Calu3 (cell line): ENCODE measurements at regions not wholly inside any gene's neighbourhood (a gene's known extent, or its start where the extent isn't known, plus 50 kb on each side); places are given as distances from the start of the nearest gene placed in this dataset.

Experiments
- BruUV-seq: library from RNA; stranded (reverse); fragments of 400-500 nt; replicated peaks from 2 replicates; lab custom pipeline; 2021; lab: Mats Ljungman, UMichigan
- CTCF ChIA-PET: fragments of 300-600 bp; sonication (Branson Sonifier 250); formaldehyde crosslinking; loops from one replicate; lab custom pipeline; 2022; ENCODE audit warnings: antibody characterized with exemption; lab: Charles Lee
- DNase-seq: peaks from one replicate; pipeline ENCODE4 v3.0.0; 2022
- H3K27ac Mint-ChIP-seq: one replicate; pipeline ENCODE4 v1.8.0; 2022; ENCODE audit warnings: mixed read lengths; ENCODE audit not compliant: unreplicated experiment
- H3K27me3 Mint-ChIP-seq: one replicate; pipeline ENCODE4 v1.8.0; 2022; ENCODE audit warnings: mixed read lengths; ENCODE audit not compliant: unreplicated experiment
- H3K36me3 Mint-ChIP-seq: one replicate; pipeline ENCODE4 v1.8.0; 2022; ENCODE audit warnings: mild to moderate bottlenecking, moderate library complexity, mixed read lengths; ENCODE audit not compliant: insufficient read depth, unreplicated experiment
- H3K4me1 Mint-ChIP-seq: one replicate; pipeline ENCODE4 v1.8.0; 2022; ENCODE audit warnings: mild to moderate bottlenecking, low read depth, mixed read lengths; ENCODE audit not compliant: unreplicated experiment
- H3K4me3 Mint-ChIP-seq: one replicate; pipeline ENCODE4 v1.8.0; 2022; ENCODE audit warnings: mild to moderate bottlenecking, low read depth, moderate library complexity, mixed read lengths; ENCODE audit not compliant: unreplicated experiment
- H3K9me3 Mint-ChIP-seq: one replicate; pipeline ENCODE4 v1.8.0; 2022; ENCODE audit warnings: low read depth, mixed read lengths; ENCODE audit not compliant: unreplicated experiment
- CTCF ChIP-seq: fragments of 200-600 bp; IDR thresholded peaks from one replicate; pipeline ENCODE4 v1.8.0; 2022; ENCODE audit warnings: antibody characterized with exemption; ENCODE audit not compliant: unreplicated experiment
- intact Hi-C: fragments of 100-400 bp; cut with micrococcal nuclease; formaldehyde crosslinking; loops from one replicate; pipeline ENCODE4 v1.10.0; 2022; ENCODE audit not compliant: unreplicated experiment

DNA sequence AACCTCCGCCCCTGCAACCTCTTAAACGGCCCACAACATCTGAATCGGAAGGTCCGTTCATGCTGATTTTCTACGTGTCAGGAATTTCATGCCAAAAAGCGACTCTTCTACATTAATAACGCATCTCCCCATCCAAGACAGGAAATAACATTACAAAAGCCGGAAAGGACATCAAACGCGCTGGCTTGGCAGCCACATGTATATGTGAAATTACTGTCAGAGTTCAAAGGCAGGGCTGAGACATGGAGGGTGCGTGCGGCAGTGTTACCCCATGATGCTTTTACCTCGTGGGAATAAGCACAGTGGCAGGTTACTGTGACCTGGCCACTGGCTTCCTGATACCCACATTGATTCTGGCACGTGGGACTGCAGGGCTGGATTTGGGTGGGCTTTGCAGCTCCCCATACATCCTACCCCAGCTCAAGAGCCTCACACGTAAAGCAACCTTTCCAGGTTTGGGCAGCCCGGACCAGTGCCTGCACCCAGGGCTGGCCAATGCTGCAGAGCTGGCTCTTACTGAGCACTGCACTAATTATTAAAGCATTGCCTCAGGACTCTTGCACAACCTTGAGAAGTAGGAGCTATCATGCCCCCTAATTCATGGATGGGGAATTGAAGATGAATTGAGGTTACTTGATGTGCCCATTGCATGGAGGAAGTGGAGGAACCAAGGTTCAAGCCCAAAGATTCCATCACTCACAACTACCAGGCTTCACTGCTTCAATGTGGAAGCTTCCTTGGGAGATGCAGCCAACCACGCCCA is 120.6 kb upstream of the FOXF1 start:
- no peak overlapping the region for H3K27ac Mint-ChIP-seq
- no peak overlapping the region for H3K4me3 Mint-ChIP-seq
- no peak for TF ChIP-seq CTCF
- DNase-seq: no peak
- CTCF ChIA-PET: interaction anchor here (0.6 kb wide), 1 partner anchor 1061 kb away, joined by 3 read pairs; no protein-coding TSS in a partner anchor
- H3K36me3 Mint-ChIP-seq: no peaks in the 10 kb centered on the region
- no peaks in the 10 kb centered on the region for H3K4me1 Mint-ChIP-seq
- peaks cover 49% of the 10 kb centered on the region for H3K27me3 Mint-ChIP-seq
- no peaks in the 10 kb centered on the region for H3K9me3 Mint-ChIP-seq
- BruUV-seq: no TSS peak
- intact Hi-C loops: no loop called here

DNA sequence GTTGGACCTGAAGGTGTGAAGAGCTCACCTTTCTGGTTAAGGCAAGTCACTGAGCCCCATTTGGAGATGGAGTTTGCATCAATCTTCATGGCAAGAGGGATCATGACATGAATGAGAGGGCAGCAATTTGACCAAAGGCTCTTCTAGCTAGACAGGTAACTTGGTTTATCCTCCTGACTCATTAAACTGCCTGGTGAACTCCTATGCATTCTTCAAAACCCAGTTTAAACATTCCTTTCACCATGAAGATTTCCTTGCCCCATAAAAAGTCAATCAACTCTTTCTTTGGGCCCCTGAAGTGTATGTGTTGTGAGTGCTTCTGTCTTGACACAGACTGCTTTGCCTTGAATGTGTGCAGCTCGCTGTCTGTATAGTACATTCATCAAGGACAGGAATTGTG is 120.0 kb upstream of the FOXF1 start:
- no TSS peak for BruUV-seq
- Mint-ChIP-seq H3K27ac (no peak overlapping the region), H3K36me3 (no peaks in the 10 kb centered on the region), H3K27me3 (peaks cover 47% of the 10 kb centered on the region), H3K4me3 (no peak overlapping the region), H3K9me3 (no peaks in the 10 kb centered on the region), H3K4me1 (no peaks in the 10 kb centered on the region)
- no peak for DNase-seq
- intact Hi-C loops: no loop called here
- CTCF ChIA-PET: interaction anchor here (0.6 kb wide), 1 partner anchor 1061 kb away, joined by 3 read pairs; no protein-coding TSS in a partner anchor
- no peak for TF ChIP-seq CTCF

DNA sequence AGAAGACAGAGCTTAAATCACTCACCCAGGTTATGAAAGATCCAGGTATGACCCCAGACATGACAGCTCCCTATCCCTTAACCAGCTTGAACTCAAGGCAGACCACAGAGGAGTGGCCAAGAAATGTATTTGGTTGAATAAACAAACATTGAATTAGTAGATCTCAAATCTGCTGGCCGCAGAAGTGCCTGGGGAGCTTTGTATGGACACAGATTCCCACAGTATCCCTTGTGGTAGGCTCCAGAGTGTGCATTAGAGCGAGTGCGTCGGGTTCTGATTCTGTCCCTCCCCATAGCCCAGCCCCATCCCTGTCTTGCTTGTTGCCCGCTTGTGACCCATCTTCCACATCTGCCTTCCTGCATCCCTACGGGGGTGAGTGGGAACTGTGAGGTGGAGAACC is 118.8 kb upstream of the FOXF1 start:
- H3K36me3 Mint-ChIP-seq: no peaks in the 10 kb centered on the region
- DNase-seq: no peak
- H3K9me3 Mint-ChIP-seq: no peaks in the 10 kb centered on the region
- no TSS peak for BruUV-seq
- CTCF ChIA-PET: interaction anchor here (0.6 to 0.9 kb wide), 3 partner anchors 8 to 262 kb away, joined by 3 to 7 read pairs (median 6); no protein-coding TSS in a partner anchor
- H3K4me1 Mint-ChIP-seq: no peaks in the 10 kb centered on the region
- H3K4me3 Mint-ChIP-seq: no peak overlapping the region
- intact Hi-C loops: no loop called here
- no peak overlapping the region for H3K27ac Mint-ChIP-seq
- TF ChIP-seq CTCF: no peak
- H3K27me3 Mint-ChIP-seq: peaks cover 47% of the 10 kb centered on the region

DNA sequence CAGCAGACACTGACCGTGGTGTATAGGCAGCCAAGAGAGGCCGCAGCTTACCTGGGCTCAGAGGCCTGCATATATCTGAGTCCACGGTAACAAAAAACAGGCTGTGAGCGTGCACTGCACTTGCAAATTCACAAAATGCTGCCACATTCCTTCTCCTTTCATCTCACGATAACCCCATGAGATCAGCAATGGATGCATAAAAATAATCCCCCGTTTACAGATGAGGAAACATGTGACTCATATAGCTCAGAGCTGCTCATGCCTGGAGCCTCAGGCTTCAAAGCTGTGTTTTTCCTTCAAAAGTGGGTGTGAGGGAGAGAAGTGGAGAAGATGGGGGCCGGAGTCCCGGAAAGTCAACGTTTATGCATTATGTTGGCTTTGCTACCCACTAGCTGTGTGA is 118.3 kb upstream of the FOXF1 start:
- H3K36me3 Mint-ChIP-seq: no peaks in the 10 kb centered on the region
- no TSS peak for BruUV-seq
- intact Hi-C loops: no loop called here

More for the DNA sequence above, 118.3 kb upstream of the FOXF1 start:
- no peak for DNase-seq
- Mint-ChIP-seq H3K27me3 (peaks cover 50% of the 10 kb centered on the region), H3K9me3 (no peaks in the 10 kb centered on the region), H3K27ac (no peak overlapping the region), H3K4me3 (no peak overlapping the region), H3K4me1 (no peaks in the 10 kb centered on the region)
- CTCF ChIA-PET: interaction anchor here (0.6 to 0.9 kb wide), 3 partner anchors 8 to 1260 kb away, joined by 3 to 7 read pairs (median 3); no protein-coding TSS in a partner anchor
- TF ChIP-seq CTCF: no peak
